HFFc6 (cell line): ENCODE measurements at regions not wholly inside any gene's neighbourhood (a gene's known extent, or its start where the extent isn't known, plus 50 kb on each side); places are given as distances from the start of the nearest gene placed in this dataset.

Experiments used
- DNase-seq: peaks from one replicate; pipeline ENCODE4 v3.0.0-alpha.2; 2018
- H3K27ac Mint-ChIP-seq: 2 replicates; pipeline ENCODE4 v1.8.0; 2020; ENCODE audit warnings: mild to moderate bottlenecking, mixed read lengths
- H3K27me3 Mint-ChIP-seq: 2 replicates; pipeline ENCODE4 v1.8.0; 2021; ENCODE audit warnings: mild to moderate bottlenecking, moderate library complexity, mixed read lengths; ENCODE audit not compliant: insufficient read depth
- H3K36me3 Mint-ChIP-seq: 2 replicates; pipeline ENCODE4 v1.8.0; 2021; ENCODE audit warnings: low read depth, mixed read lengths
- H3K4me1 Mint-ChIP-seq: 2 replicates; pipeline ENCODE4 v1.8.0; 2020; ENCODE audit warnings: low read depth, mixed read lengths
- H3K4me3 Mint-ChIP-seq: 2 replicates; pipeline ENCODE4 v1.8.0; 2020; ENCODE audit warnings: mild to moderate bottlenecking, moderate library complexity, mixed read lengths
- H3K9me3 Mint-ChIP-seq: 2 replicates; pipeline ENCODE4 v1.8.0; 2020; ENCODE audit warnings: mild to moderate bottlenecking, mixed read lengths
- CTCF ChIP-seq: fragments of 200-600 bp; sonication (generic); IDR thresholded peaks from 2 replicates; pipeline ENCODE4 v1.5.0; 2021; ENCODE audit warnings: antibody characterized with exemption, mild to moderate bottlenecking

GRCh38 chr1:222455188-222455879 is 92.6 kb downstream of the HHIPL2 start:
- peaks cover 23% of the 10 kb centered on the region for H3K4me1 Mint-ChIP-seq
- H3K27me3 Mint-ChIP-seq = no peaks in the 10 kb centered on the region; the same call in none of the 2 replicates
- peak; percentile 98 for TF ChIP-seq CTCF
- peak overlapping the region; percentile 90 for H3K27ac Mint-ChIP-seq
- H3K36me3 Mint-ChIP-seq = peaks cover 18% of the 10 kb centered on the region
- peaks cover 10% of the 10 kb centered on the region for H3K9me3 Mint-ChIP-seq
- H3K4me3 Mint-ChIP-seq = peak overlapping the region; percentile 74
- peak; percentile 81 for DNase-seq

- Mint-ChIP-seq H3K4me1 (peaks cover 23% of the 10 kb centered on the region), H3K4me3 (peak overlapping the region; percentile 74), H3K27ac (peak overlapping the region; percentile 90), H3K36me3 (peaks cover 18% of the 10 kb centered on the region), H3K9me3 (peaks cover 10% of the 10 kb centered on the region), H3K27me3 (no peaks in the 10 kb centered on the region; the same call in none of the 2 replicates)
- peak; percentile 61 for DNase-seq
- no peak for TF ChIP-seq CTCF
Measured at GRCh38 chr1:222454782-222455181, 93.1 kb downstream of the HHIPL2 start.

GRCh38 chr1:222454186-222454585 is 93.7 kb downstream of the HHIPL2 start:
- H3K36me3 Mint-ChIP-seq = peaks cover 18% of the 10 kb centered on the region
- peak; percentile 23 for DNase-seq
- TF ChIP-seq CTCF = no peak
- H3K27me3 Mint-ChIP-seq = peaks cover 2% of the 10 kb centered on the region
- peak overlapping the region; percentile 90 for H3K27ac Mint-ChIP-seq
- no peak overlapping the region for H3K4me3 Mint-ChIP-seq
- peaks cover 10% of the 10 kb centered on the region for H3K9me3 Mint-ChIP-seq
- peaks cover 23% of the 10 kb centered on the region for H3K4me1 Mint-ChIP-seq

- TF ChIP-seq CTCF = no peak
- H3K4me1 Mint-ChIP-seq = peaks cover 23% of the 10 kb centered on the region
- no peak for DNase-seq
- no peak overlapping the region for H3K27ac Mint-ChIP-seq
- peaks cover 3% of the 10 kb centered on the region for H3K9me3 Mint-ChIP-seq
- peaks cover 3% of the 10 kb centered on the region for H3K36me3 Mint-ChIP-seq
- H3K27me3 Mint-ChIP-seq = peaks cover 5% of the 10 kb centered on the region
- no peak overlapping the region for H3K4me3 Mint-ChIP-seq
Measured at GRCh38 chr1:222452031-222452430, 95.9 kb downstream of the HHIPL2 start.

- DNase-seq = no peak
- H3K9me3 Mint-ChIP-seq = no peaks in the 10 kb centered on the region
- no peak for TF ChIP-seq CTCF
- H3K36me3 Mint-ChIP-seq = no peaks in the 10 kb centered on the region
- H3K4me3 Mint-ChIP-seq = no peak overlapping the region
- H3K4me1 Mint-ChIP-seq = no peaks in the 10 kb centered on the region
- H3K27ac Mint-ChIP-seq = no peak overlapping the region
- peaks cover 20% of the 10 kb centered on the region for H3K27me3 Mint-ChIP-seq
Measured at GRCh38 chr1:222443566-222443965, 104.3 kb downstream of the HHIPL2 start.
